Activated naive CD8-positive, alpha-beta T cell treated with anti-CD3 and anti-CD28 coated beads, Interleukin-2, amount 10 ng/mL, durations not matched to agents 7 days and 5 days (primary cell): ENCODE measurements at regions not wholly inside any gene's neighbourhood (a gene's known extent, or its start where the extent isn't known, plus 50 kb on each side); places are given as distances from the start of the nearest gene placed in this dataset.

Source experiments
- ATAC-seq: fragments of 150-1000 bp; cut with Tn5 transposase; one replicate; pipeline ENCODE4 v1.10.0; 2021; ENCODE audit warnings: low read depth, moderate library complexity
- POLR2A ChIA-PET: fragments of 350-600 bp; sonication (Branson Sonifier 250); formaldehyde crosslinking; loops from one replicate; lab custom pipeline; 2021; ENCODE audit warnings: antibody characterized with exemption; lab: Charles Lee
- DNase-seq: peaks from one replicate; pipeline ENCODE4 v3.0.0; 2021
- H3K27ac Mint-ChIP-seq: one replicate; pipeline ENCODE4 v1.8.0; 2022; ENCODE audit warnings: mild to moderate bottlenecking, mixed read lengths
- H3K27me3 Mint-ChIP-seq: one replicate; pipeline ENCODE4 v1.8.0; 2022; ENCODE audit warnings: mild to moderate bottlenecking, moderate library complexity, mixed read lengths
- H3K36me3 Mint-ChIP-seq: one replicate; pipeline ENCODE4 v1.8.0; 2021; ENCODE audit warnings: mild to moderate bottlenecking, mixed read lengths
- H3K4me1 Mint-ChIP-seq: one replicate; pipeline ENCODE4 v1.8.0; 2021; ENCODE audit warnings: mixed read lengths
- H3K4me3 Mint-ChIP-seq: one replicate; pipeline ENCODE4 v1.8.0; 2022; ENCODE audit warnings: mild to moderate bottlenecking, moderate library complexity, mixed read lengths
- H3K9me3 Mint-ChIP-seq: one replicate; pipeline ENCODE4 v1.8.0; 2021; ENCODE audit warnings: mixed read lengths

DNA sequence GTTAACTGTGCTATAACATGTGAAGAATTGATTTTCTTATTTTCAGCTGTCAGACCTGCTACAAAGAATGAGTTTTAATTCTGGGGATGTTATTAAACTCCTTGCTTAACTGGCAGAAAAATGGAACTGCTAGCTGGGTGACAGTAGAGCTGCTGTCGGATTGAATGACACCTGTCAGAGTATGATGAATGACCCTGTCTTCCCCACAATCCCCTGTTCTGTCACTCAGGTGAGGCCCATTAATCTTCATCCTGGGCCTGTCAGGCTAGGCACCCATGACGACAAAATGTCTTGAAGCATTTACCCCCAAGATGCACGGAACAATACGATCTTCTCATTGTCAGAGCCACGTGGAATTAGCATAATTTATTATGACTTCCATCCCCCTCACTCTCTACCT lies 129.9 kb upstream of the ETAA1 start:
- H3K9me3 Mint-ChIP-seq: no peaks in the 10 kb centered on the region
- no peaks in the 10 kb centered on the region for H3K27me3 Mint-ChIP-seq
- POLR2A ChIA-PET: no interaction called here
- no peak overlapping the region for H3K4me3 Mint-ChIP-seq
- ATAC-seq (no peak), DNase-seq (no peak)
- H3K36me3 Mint-ChIP-seq: no peaks in the 10 kb centered on the region
- H3K27ac Mint-ChIP-seq: no peak overlapping the region
- no peaks in the 10 kb centered on the region for H3K4me1 Mint-ChIP-seq

GRCh38 chr2:67268797-67269196 lies 128.3 kb upstream of the ETAA1 start:
- peaks cover 5% of the 10 kb centered on the region for H3K27me3 Mint-ChIP-seq
- no peaks in the 10 kb centered on the region for H3K9me3 Mint-ChIP-seq
- no peaks in the 10 kb centered on the region for H3K36me3 Mint-ChIP-seq
- DNase-seq (no peak), ATAC-seq (no peak)
- POLR2A ChIA-PET: no interaction called here
- H3K4me1 Mint-ChIP-seq: no peaks in the 10 kb centered on the region
- H3K27ac Mint-ChIP-seq: no peak overlapping the region
- H3K4me3 Mint-ChIP-seq: no peak overlapping the region

DNA sequence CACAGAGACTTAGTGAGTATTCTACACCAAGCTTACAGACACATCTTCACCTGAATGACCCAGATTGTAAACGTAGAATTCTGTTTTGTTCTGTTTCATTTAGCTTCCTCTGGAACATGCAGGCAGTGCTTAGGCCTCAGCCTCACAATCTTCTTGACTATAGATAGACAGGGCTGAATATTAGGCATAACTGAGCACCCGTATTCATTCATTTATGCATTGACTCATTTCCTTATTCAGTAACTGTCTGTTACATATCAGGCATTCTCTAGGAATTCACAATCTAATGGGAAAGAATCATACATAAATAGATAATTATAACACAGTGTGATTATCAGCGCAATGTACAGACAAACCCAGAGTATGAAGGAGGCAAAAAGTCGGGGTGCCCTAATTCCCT lies 124.9 kb upstream of the ETAA1 start:
- no peaks in the 10 kb centered on the region for H3K4me1 Mint-ChIP-seq
- ATAC-seq: no peak
- H3K9me3 Mint-ChIP-seq: no peaks in the 10 kb centered on the region
- H3K27ac Mint-ChIP-seq: no peak overlapping the region
- H3K4me3 Mint-ChIP-seq: no peak overlapping the region
- no peak for DNase-seq
- H3K36me3 Mint-ChIP-seq: no peaks in the 10 kb centered on the region
- POLR2A ChIA-PET: no interaction called here
- peaks cover 5% of the 10 kb centered on the region for H3K27me3 Mint-ChIP-seq

GRCh38 chr2:67277450-67277849 lies 119.7 kb upstream of the ETAA1 start:
- Mint-ChIP-seq H3K27ac (no peak overlapping the region), H3K9me3 (no peaks in the 10 kb centered on the region), H3K4me3 (no peak overlapping the region)

DNA sequence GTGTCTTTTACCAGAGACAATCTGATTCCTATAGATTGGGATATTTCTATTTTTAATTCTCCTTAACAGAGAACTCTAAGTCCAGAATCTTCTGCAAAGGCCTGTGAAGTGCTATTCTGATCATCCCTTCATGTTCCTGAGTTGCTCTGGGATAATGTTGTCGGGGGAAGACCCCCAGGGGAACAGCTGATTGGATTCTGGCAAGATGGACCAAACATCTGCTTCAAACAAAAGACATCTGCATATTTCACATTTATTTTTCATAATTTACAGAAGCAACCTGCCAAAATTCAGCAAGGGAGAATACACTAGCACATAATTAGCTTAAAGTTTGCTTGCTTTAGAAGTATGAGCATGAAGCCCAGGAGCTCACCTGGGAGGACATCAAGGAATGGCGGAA lies 116.0 kb upstream of the ETAA1 start:
- DNase-seq: no peak
- no peaks in the 10 kb centered on the region for H3K27me3 Mint-ChIP-seq
- H3K4me1 Mint-ChIP-seq: no peaks in the 10 kb centered on the region
- H3K9me3 Mint-ChIP-seq: no peaks in the 10 kb centered on the region
- H3K4me3 Mint-ChIP-seq: no peak overlapping the region
- POLR2A ChIA-PET: no interaction called here
- ATAC-seq: no peak
- no peak overlapping the region for H3K27ac Mint-ChIP-seq
- H3K36me3 Mint-ChIP-seq: no peaks in the 10 kb centered on the region

More at GRCh38 chr2:67277450-67277849, 119.7 kb upstream of the ETAA1 start:
- ATAC-seq (no peak), DNase-seq (no peak)
- POLR2A ChIA-PET: no interaction called here
- Mint-ChIP-seq H3K27me3 (peaks cover 5% of the 10 kb centered on the region), H3K4me1 (no peaks in the 10 kb centered on the region), H3K36me3 (no peaks in the 10 kb centered on the region)

DNA sequence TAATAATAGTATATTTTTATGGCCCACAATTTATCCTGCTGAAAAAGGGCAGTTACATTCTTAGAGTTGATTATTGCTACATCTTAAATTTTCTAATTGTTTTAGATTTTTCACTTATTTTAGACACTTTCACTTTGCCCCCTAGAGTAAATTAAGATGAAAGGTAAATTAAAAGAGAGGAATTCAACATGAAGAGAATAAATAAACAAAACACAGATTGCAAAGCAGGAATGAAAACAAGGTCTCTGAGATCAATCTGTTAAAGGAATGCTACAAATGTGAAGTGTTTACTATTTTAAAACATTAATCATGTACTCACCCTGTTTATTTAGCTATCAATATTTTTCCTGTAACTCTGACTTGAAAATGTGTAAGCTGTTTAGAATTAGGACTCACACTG lies 113.5 kb upstream of the ETAA1 start:
- no peaks in the 10 kb centered on the region for H3K9me3 Mint-ChIP-seq
- H3K4me3 Mint-ChIP-seq: no peak overlapping the region
- no peak for ATAC-seq
- H3K36me3 Mint-ChIP-seq: no peaks in the 10 kb centered on the region
- no peaks in the 10 kb centered on the region for H3K4me1 Mint-ChIP-seq
- no peak for DNase-seq
- POLR2A ChIA-PET: no interaction called here
- peaks cover 2% of the 10 kb centered on the region for H3K27me3 Mint-ChIP-seq
- H3K27ac Mint-ChIP-seq: no peak overlapping the region

GRCh38 chr2:67286981-67287759 lies 110.0 kb upstream of the ETAA1 start:
- POLR2A ChIA-PET: no interaction called here
- peaks cover 2% of the 10 kb centered on the region for H3K27me3 Mint-ChIP-seq
- H3K4me1 Mint-ChIP-seq: no peaks in the 10 kb centered on the region
- no peak overlapping the region for H3K27ac Mint-ChIP-seq
- H3K9me3 Mint-ChIP-seq: no peaks in the 10 kb centered on the region
- DNase-seq: no peak
- H3K36me3 Mint-ChIP-seq: no peaks in the 10 kb centered on the region
- ATAC-seq: no peak
- no peak overlapping the region for H3K4me3 Mint-ChIP-seq

DNA sequence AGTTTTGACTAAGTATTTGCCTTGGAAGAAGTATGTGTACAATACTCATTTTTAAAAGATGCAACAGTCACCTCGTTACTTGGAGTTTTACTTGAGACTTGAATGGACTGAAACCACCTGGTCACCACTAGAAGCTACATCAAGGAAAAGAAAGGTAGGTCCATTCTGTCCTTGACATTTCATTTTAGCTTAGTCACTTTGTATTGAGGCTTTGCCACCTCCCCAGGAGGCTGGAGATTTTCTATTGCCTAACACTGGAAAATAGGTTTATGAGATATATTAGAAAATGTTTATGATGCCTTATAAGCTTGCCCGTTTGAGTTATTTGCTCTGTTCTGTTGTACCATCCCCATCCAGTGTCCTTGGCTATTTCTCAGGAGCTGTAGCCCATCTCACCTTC lies 107.9 kb upstream of the ETAA1 start:
- DNase-seq (no peak), ATAC-seq (no peak)
- Mint-ChIP-seq H3K4me3 (no peak overlapping the region), H3K4me1 (no peaks in the 10 kb centered on the region), H3K27me3 (peaks cover 2% of the 10 kb centered on the region), H3K36me3 (no peaks in the 10 kb centered on the region), H3K9me3 (no peaks in the 10 kb centered on the region), H3K27ac (no peak overlapping the region)
- POLR2A ChIA-PET: no interaction called here

DNA sequence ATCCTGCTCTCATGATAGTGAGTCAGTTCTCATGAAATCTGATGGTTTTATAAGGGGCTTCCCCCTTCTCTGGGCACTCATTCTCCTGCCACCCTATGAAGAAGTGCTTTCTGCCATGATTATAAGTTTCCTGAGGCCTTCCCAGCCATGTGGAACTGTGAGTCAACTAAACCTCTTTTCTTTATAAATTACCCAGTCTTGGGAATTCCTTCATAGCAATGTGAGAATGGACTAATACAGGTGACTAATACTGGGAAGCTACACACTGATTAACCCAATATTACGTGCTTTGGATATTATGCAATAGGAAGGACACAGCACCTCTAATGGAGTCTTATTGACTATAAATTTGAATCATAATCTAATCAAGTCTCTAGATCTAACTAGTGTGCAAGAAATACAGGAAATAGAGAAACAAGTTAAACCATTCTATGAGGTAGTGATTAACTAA lies 107.2 kb upstream of the ETAA1 start:
- Mint-ChIP-seq H3K4me3 (no peak overlapping the region), H3K36me3 (no peaks in the 10 kb centered on the region), H3K9me3 (no peaks in the 10 kb centered on the region), H3K27ac (no peak overlapping the region), H3K4me1 (no peaks in the 10 kb centered on the region), H3K27me3 (peaks cover 2% of the 10 kb centered on the region)
- DNase-seq (no peak), ATAC-seq (no peak)
- POLR2A ChIA-PET: no interaction called here

DNA sequence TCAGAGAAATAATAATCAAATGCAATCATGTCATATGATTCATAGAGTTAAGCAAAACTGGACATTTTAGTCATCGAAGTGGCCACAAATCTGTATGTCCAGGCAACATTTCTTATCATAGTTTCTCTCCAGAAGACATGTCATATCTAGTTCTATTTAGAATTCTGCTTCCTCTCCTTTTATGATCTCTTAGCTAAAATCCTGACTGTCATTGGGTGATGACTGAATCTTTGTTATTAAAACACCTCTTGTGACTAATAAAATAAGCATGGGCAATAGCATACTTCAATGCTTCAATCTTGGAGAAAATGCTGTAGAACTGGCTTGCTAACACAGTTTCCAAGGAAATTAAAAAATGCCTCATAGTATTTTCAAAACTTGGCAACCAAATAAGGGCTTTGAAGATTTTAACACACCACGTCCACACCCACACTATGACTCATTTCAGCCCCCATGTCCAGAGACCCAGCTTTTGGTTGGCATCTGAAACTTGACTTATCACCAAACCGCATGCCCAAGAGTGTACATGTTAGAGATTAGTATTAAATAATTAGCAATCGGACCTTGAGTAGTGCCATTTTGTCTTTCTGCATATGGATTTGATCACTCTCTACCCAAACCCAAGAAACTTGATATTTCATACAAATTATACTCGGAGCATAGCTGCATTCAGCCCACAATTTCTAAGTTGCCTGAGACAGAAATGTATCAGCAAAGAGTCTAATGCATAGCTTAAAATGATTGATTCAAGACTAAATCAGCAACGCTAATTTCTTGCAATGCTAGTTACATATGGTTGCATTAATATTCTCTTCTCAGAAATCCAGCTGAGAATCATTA lies 106.5 kb upstream of the ETAA1 start:
- no peak for ATAC-seq
- Mint-ChIP-seq H3K27ac (no peak overlapping the region), H3K9me3 (no peaks in the 10 kb centered on the region), H3K4me3 (no peak overlapping the region), H3K27me3 (peaks cover 2% of the 10 kb centered on the region), H3K4me1 (no peaks in the 10 kb centered on the region), H3K36me3 (no peaks in the 10 kb centered on the region)
- POLR2A ChIA-PET: no interaction called here
- no peak for DNase-seq

- Mint-ChIP-seq H3K9me3 (no peaks in the 10 kb centered on the region), H3K27me3 (no peaks in the 10 kb centered on the region), H3K4me3 (no peak overlapping the region), H3K27ac (no peak overlapping the region), H3K4me1 (no peaks in the 10 kb centered on the region), H3K36me3 (no peaks in the 10 kb centered on the region)
- ATAC-seq (no peak), DNase-seq (no peak)
- POLR2A ChIA-PET: no interaction called here
Measured at GRCh38 chr2:67294218-67294617, 102.9 kb upstream of the ETAA1 start.

DNA sequence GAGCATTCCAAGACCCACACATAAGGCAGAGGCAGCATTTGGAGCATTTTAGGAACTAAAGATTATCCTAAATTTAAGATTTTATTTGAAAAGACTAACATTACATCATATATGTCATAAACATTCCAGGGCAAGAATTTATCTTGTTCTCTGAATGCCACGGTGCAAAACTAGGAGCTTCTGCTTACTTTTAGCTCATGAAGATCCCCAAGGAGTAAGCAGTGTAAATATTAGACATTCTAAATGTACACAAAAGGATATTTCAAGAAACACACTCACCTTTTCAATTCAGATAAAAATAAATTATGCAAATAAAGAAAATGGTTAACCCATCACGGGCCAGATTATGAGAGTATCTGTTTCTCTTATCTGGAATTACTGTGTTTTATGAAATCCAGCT lies 101.7 kb upstream of the ETAA1 start:
- no peak overlapping the region for H3K4me3 Mint-ChIP-seq
- H3K4me1 Mint-ChIP-seq: no peaks in the 10 kb centered on the region
- no peaks in the 10 kb centered on the region for H3K9me3 Mint-ChIP-seq
- H3K27ac Mint-ChIP-seq: no peak overlapping the region
- no peaks in the 10 kb centered on the region for H3K36me3 Mint-ChIP-seq
- POLR2A ChIA-PET: no interaction called here
- DNase-seq (no peak), ATAC-seq (no peak)
- H3K27me3 Mint-ChIP-seq: no peaks in the 10 kb centered on the region

GRCh38 chr2:67295851-67296250 lies 101.3 kb upstream of the ETAA1 start:
- Mint-ChIP-seq H3K27ac (no peak overlapping the region), H3K4me1 (no peaks in the 10 kb centered on the region), H3K9me3 (no peaks in the 10 kb centered on the region), H3K36me3 (no peaks in the 10 kb centered on the region), H3K27me3 (no peaks in the 10 kb centered on the region), H3K4me3 (no peak overlapping the region)
- POLR2A ChIA-PET: no interaction called here
- ATAC-seq: no peak
- DNase-seq: no peak

DNA sequence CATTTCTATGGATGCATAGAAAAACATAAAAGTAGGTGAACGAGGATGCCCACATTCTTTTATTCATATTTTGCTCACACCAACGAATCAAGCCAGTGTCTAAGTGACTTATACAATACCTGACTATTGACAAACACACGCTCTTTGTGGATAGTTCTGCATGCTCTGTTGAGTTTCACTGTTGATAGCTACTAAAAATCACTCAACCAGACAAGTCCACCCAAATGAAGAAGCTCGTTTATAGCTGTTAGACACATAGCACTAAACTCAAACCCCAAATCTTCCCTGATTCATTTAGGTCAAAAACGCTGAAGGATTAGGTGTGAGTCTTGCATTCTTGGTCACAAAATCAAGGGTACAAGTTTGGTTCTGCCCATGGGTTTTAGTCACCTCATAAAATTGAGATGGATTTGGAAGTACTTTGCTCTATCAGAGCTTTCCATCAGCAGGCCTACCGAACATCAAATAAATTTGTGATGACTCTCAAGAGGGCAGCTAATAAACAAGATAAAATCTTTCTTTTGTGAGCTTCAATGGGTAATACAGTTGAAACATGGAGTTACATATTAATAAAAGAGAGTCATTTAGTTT lies 92.7 kb upstream of the ETAA1 start:
- H3K9me3 Mint-ChIP-seq: no peaks in the 10 kb centered on the region

More for the DNA sequence above, 92.7 kb upstream of the ETAA1 start:
- Mint-ChIP-seq H3K4me3 (no peak overlapping the region), H3K27ac (no peak overlapping the region), H3K36me3 (no peaks in the 10 kb centered on the region), H3K4me1 (no peaks in the 10 kb centered on the region), H3K27me3 (no peaks in the 10 kb centered on the region)
- DNase-seq (no peak), ATAC-seq (no peak)
- POLR2A ChIA-PET: no interaction called here
